Caco-2 (cell line): ENCODE measurements at regions not wholly inside any gene's neighbourhood (a gene's known extent, or its start where the extent isn't known, plus 50 kb on each side); places are given as distances from the start of the nearest gene placed in this dataset.

ENCODE experiments used
- BruUV-seq: library from RNA; stranded (reverse); fragments of 400-500 nt; replicated peaks from 2 replicates; lab custom pipeline; 2021; lab: Mats Ljungman, UMichigan
- CTCF ChIA-PET: fragments of 300-600 bp; sonication (Branson Sonifier 250); formaldehyde crosslinking; loops from one replicate; lab custom pipeline; 2022; ENCODE audit warnings: antibody characterized with exemption; lab: Charles Lee
- POLR2A ChIA-PET: fragments of 300-600 bp; sonication (Branson Sonifier 250); formaldehyde crosslinking; loops from one replicate; lab custom pipeline; 2022; ENCODE audit warnings: antibody characterized with exemption; lab: Charles Lee
- DNase-seq, 2 experiments: peaks; one replicate each; pipeline versions ENCODE4 v3.0.0 to v3.0.0-alpha.2; 2020 to 2022
- H3K27me3 ChIP-seq: replicated peaks from 2 replicates; pipeline ENCODE4 v1.6.0; 2011; ENCODE audit warnings: low read length; ENCODE audit not compliant: control insufficient read depth, insufficient read depth
- H3K36me3 ChIP-seq: 2 replicates; pipeline ENCODE4 v1.5.1; 2011; ENCODE audit warnings: low read length; ENCODE audit not compliant: control insufficient read depth, insufficient read depth
- H3K4me1 ChIP-seq: fragments of 250-450 bp; sonication (Bioruptor Pico); 2 replicates; pipeline ENCODE4 v1.5.1; 2020; ENCODE audit warnings: mild to moderate bottlenecking
- H3K4me3 ChIP-seq: 2 replicates; pipeline ENCODE4 v1.5.1; 2011; ENCODE audit warnings: low read depth, mild to moderate bottlenecking, control low read depth, low read length
- H3K9me3 ChIP-seq: fragments of 250-450 bp; sonication (Bioruptor Pico); 2 replicates; pipeline ENCODE4 v1.5.1; 2020; ENCODE audit warnings: mild to moderate bottlenecking, moderate library complexity
- H3K27ac Mint-ChIP-seq: one replicate; pipeline ENCODE4 v1.8.0; 2022; ENCODE audit warnings: mixed read lengths; ENCODE audit not compliant: unreplicated experiment
- H3K27me3 Mint-ChIP-seq: one replicate; pipeline ENCODE4 v1.8.0; 2022; ENCODE audit warnings: mixed read lengths; ENCODE audit not compliant: insufficient read depth, unreplicated experiment
- H3K36me3 Mint-ChIP-seq: one replicate; pipeline ENCODE4 v1.8.0; 2022; ENCODE audit warnings: mild to moderate bottlenecking, mixed read lengths; ENCODE audit not compliant: insufficient read depth, unreplicated experiment
- H3K4me1 Mint-ChIP-seq: one replicate; pipeline ENCODE4 v1.8.0; 2022; ENCODE audit warnings: low read depth, mixed read lengths; ENCODE audit not compliant: unreplicated experiment
- H3K4me3 Mint-ChIP-seq: one replicate; pipeline ENCODE4 v1.8.0; 2022; ENCODE audit warnings: mild to moderate bottlenecking, moderate library complexity, mixed read lengths; ENCODE audit not compliant: unreplicated experiment
- H3K9me3 Mint-ChIP-seq: one replicate; pipeline ENCODE4 v1.8.0; 2022; ENCODE audit warnings: mixed read lengths; ENCODE audit not compliant: unreplicated experiment
- CTCF ChIP-seq, 2 experiments: fragments of 200-600 bp in 1 of 2; IDR thresholded peaks; 1 replicate in 1 of 2; 2 replicates in 1 of 2; pipeline versions ENCODE4 v1.5.1 to v1.8.0; 2011 to 2022; ENCODE audit warnings: antibody characterized with exemption in 1 of 2, control low read depth in 1 of 2, inconsistent platforms in 1 of 2, low read depth in 1 of 2, low read length in 1 of 2, mild to moderate bottlenecking in 1 of 2, moderate library complexity in 1 of 2; ENCODE audit not compliant: insufficient read depth in 1 of 2, severe bottlenecking in 1 of 2, unreplicated experiment in 1 of 2
- intact Hi-C: fragments of 100-400 bp; cut with micrococcal nuclease; formaldehyde crosslinking; loops from one replicate; pipeline ENCODE4 v1.10.0; 2022; ENCODE audit not compliant: unreplicated experiment

DNA sequence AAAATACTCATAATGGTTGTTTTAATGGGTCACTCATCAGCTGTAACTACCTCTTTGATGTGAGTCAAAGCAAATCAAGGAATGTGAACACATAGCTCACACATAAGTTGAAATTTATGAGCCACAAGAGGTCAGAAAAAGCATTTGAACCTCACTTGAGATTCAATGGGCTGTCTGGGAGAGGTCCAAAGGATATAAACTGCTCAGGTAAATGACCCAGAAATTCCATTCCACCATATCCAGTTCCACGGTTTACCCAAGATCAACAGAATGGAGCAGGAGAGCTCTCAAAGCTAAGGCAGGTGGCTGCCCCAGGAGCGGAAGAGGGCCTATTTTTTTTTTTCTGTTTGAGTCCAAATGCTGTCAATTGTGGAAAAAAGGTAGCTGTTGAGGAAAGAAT, 464.1 kb downstream of the TNS1 start:
- intact Hi-C loops = no loop called here
- peaks cover under 1% of the 10 kb centered on the region for H3K9me3 Mint-ChIP-seq
- no TSS peak for BruUV-seq

DNA sequence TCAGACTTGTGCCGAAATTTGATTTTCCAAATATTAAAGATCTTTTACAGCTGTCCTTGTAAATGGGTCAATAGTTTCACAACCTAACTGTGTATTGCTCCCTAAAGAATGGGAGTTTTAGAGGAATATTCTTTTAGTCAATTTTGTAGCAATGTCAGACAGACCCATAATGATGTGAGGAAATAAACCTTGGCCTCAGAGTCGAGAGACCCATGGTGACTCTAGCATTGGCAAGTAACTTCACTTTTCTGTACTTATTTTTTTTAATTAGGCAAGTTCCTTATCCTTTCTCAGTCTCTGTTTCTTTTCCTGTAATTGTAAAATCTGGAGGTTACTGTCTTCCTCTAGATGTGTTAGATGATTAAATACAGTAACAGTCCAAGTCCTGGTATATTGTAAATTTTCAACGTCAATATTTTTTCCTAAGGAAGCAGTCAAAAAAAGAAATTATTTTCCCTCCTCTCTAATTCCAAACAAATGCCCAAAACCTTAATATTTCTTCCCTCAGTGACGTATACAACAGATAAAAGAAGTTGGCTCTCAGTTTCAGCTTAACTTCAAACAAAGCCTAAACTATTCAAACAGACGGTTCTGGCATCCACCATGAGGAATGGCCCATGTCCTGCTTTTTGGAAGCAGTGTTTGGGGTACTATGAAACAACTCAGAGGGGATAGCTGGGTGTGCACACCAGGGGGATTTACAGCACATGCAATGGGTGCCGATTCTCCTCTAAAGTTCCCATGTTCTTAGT, 466.7 kb downstream of the TNS1 start:
- POLR2A ChIA-PET = no interaction called here
- Histone ChIP-seq H3K27me3 (no peaks in the 10 kb centered on the region), H3K9me3 (no peaks in the 10 kb centered on the region), H3K4me1 (peaks cover 7% of the 10 kb centered on the region), H3K4me3 (no peak overlapping the region), H3K36me3 (no peaks in the 10 kb centered on the region)
- no peak overlapping the region for H3K27ac Mint-ChIP-seq
- CTCF ChIA-PET = no interaction called here
- DNase-seq = no peak
- H3K4me3 Mint-ChIP-seq = no peak overlapping the region
- no peaks in the 10 kb centered on the region for H3K9me3 Mint-ChIP-seq
- H3K4me1 Mint-ChIP-seq = peaks cover 8% of the 10 kb centered on the region
- H3K36me3 Mint-ChIP-seq = no peaks in the 10 kb centered on the region
- no peak for TF ChIP-seq CTCF (IDR thresholded peaks at IDR 0.05; ENCODE audit: insufficient read depth in 1 of 2, low read depth in 1 of 2, low read length in 1 of 2, severe bottlenecking in 1 of 2, unreplicated experiment in 1 of 2)
- H3K27me3 Mint-ChIP-seq = no peaks in the 10 kb centered on the region
- no TSS peak for BruUV-seq
- intact Hi-C loops = no loop called here

More for the DNA sequence above, 464.1 kb downstream of the TNS1 start:
- CTCF ChIA-PET = interaction anchor here (0.5 to 1.2 kb wide), 2 partner anchors 15 to 112 kb away, joined by 3 to 4 read pairs; no protein-coding TSS in a partner anchor
- H3K36me3 Mint-ChIP-seq = no peaks in the 10 kb centered on the region
- Histone ChIP-seq H3K4me3 (no peak overlapping the region), H3K27me3 (no peaks in the 10 kb centered on the region), H3K4me1 (no peaks in the 10 kb centered on the region), H3K36me3 (no peaks in the 10 kb centered on the region), H3K9me3 (no peaks in the 10 kb centered on the region)
- H3K27ac Mint-ChIP-seq = no peak overlapping the region
- TF ChIP-seq CTCF (IDR thresholded peaks at IDR 0.05; ENCODE audit: insufficient read depth in 1 of 2, low read depth in 1 of 2, low read length in 1 of 2, severe bottlenecking in 1 of 2, unreplicated experiment in 1 of 2) = no peak
- H3K4me3 Mint-ChIP-seq = no peak overlapping the region
- POLR2A ChIA-PET = no interaction called here
- no peaks in the 10 kb centered on the region for H3K27me3 Mint-ChIP-seq
- no peaks in the 10 kb centered on the region for H3K4me1 Mint-ChIP-seq
- DNase-seq = peak in 1 of 2 experiments; percentile 21

DNA sequence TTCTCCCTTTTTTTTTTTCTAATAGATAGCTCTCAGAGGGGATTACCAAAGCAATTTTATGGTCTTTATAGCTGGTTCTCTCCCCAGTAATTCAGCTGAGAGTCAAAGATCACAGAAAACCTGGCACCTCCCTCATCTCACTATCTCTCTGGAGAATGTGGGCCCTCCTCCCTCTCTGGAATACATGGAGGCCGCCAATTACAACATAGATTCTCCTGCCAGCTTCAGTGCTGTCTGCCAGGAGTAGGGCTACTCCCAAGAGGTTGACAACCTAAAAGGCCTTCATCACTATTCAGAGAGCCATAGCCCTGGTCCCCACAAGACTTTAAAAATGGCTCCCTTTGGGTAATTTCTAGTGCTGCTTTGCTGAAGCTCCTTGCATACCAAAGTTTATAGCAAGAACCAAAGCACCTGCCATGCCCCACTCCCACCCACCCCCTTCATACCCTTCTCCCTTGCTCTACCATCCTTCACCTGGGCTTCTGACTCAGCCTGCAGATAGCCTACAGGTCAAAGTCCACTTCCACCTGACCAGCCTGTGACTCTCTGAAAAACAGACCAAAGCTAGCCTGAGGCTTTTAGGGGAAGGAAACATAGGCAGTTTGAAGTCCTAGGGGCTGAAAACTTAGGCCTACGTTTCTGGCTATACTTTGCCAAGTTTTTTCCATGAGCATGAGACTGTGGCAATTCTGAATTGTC, 472.3 kb downstream of the TNS1 start:
- H3K36me3 ChIP-seq = no peaks in the 10 kb centered on the region
- H3K36me3 Mint-ChIP-seq = no peaks in the 10 kb centered on the region
- H3K9me3 Mint-ChIP-seq = no peaks in the 10 kb centered on the region
- peaks cover 16% of the 10 kb centered on the region for H3K4me1 ChIP-seq
- no peak for TF ChIP-seq CTCF (IDR thresholded peaks at IDR 0.05; ENCODE audit: insufficient read depth in 1 of 2, low read depth in 1 of 2, low read length in 1 of 2, severe bottlenecking in 1 of 2, unreplicated experiment in 1 of 2)
- no peaks in the 10 kb centered on the region for H3K9me3 ChIP-seq
- H3K27me3 Mint-ChIP-seq = no peaks in the 10 kb centered on the region
- BruUV-seq = no TSS peak
- intact Hi-C loops = loop anchor here (2.0 kb wide), 1 partner anchor 42 kb away; no protein-coding TSS in a partner anchor
- peak; percentile 34 to 63 for DNase-seq
- no peak overlapping the region for H3K27ac Mint-ChIP-seq
- no peak overlapping the region for H3K4me3 Mint-ChIP-seq
- CTCF ChIA-PET = interaction anchor here (0.6 to 2.2 kb wide), 2 partner anchors 20 to 639 kb away, joined by 4 to 8 read pairs; no protein-coding TSS in a partner anchor
- H3K27me3 ChIP-seq = no peaks in the 10 kb centered on the region
- POLR2A ChIA-PET = no interaction called here
- H3K4me3 ChIP-seq = no peak overlapping the region
- H3K4me1 Mint-ChIP-seq = peaks cover 19% of the 10 kb centered on the region
